ENCODE measurements at regions not wholly inside any gene's neighbourhood (a gene's known extent, or its start where the extent isn't known, plus 50 kb on each side); places are given as distances from the start of the nearest gene placed in this dataset.

- TF ChIP-seq, protein P1, sequence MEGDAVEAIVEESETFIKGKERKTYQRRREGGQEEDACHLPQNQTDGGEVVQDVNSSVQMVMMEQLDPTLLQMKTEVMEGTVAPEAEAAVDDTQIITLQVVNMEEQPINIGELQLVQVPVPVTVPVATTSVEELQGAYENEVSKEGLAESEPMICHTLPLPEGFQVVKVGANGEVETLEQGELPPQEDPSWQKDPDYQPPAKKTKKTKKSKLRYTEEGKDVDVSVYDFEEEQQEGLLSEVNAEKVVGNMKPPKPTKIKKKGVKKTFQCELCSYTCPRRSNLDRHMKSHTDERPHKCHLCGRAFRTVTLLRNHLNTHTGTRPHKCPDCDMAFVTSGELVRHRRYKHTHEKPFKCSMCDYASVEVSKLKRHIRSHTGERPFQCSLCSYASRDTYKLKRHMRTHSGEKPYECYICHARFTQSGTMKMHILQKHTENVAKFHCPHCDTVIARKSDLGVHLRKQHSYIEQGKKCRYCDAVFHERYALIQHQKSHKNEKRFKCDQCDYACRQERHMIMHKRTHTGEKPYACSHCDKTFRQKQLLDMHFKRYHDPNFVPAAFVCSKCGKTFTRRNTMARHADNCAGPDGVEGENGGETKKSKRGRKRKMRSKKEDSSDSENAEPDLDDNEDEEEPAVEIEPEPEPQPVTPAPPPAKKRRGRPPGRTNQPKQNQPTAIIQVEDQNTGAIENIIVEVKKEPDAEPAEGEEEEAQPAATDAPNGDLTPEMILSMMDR (IDR thresholded peaks at IDR 0.05): no peak
- TF ChIP-seq POLR2A (IDR thresholded peaks at IDR 0.05): no peak
Measured at GRCh38 chr10:2076528-2076927, 339.2 kb upstream of the ADARB2 start.

Data from right lobe of liver (tissue), 4 donors.